ENCODE measurements at regions not wholly inside any gene's neighbourhood (a gene's known extent, or its start where the extent isn't known, plus 50 kb on each side); places are given as distances from the start of the nearest gene placed in this dataset.

DNA sequence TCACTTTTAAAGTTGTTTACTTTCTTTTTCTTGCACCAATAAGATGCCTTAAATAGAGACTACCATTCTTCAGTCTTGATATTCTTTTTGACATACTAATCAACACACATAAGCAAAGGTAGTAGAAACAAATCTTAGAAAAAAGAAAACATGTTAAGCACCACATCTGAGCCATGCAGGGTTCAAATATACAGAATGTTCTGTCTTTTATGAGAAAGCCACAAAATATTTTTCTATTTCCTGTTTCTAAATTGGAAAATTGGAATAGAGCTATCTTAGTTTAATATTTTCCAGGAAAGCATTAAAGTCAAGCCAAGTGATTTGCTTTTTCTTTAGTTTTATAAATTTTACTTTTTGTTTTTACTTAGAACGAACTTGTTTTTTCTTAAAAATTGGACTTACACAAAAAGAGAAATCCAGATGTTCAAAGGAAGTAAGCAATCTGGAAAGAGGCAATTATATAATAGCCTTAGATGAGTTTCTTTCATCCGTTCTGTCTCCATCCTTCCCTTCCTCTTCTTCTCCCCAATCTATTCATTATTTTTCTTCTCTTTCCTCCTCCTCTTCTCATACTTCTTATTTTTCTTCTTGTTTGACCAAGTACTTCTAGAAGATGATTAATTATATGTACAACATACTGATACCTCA is 731.7 kb downstream of the SQOR start:
- in situ Hi-C loops (cut with HindIII; ENCODE audit: low sequenced_read_pairs), result no loop called here

DNA sequence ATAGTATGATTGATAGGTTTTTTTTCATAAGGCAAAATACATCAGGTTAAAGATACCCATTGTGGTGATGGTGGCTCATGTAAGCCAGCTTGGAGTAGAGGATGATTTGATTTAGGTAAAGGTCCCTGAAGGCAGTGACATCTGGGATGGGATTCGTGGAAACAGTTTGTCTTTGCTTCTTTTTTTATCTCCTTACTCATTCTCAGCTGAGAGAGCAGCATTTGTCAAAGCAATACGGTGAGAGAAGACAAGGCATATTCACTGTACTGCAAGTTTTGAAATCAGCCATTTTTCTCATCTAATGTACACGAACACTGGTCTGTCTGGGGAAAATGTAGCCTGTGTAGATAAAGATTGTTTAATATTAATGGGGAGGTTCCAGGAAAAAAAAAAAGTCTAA is 749.1 kb downstream of the SQOR start:
- in situ Hi-C loops (cut with HindIII; ENCODE audit: low sequenced_read_pairs), result no loop called here

DNA sequence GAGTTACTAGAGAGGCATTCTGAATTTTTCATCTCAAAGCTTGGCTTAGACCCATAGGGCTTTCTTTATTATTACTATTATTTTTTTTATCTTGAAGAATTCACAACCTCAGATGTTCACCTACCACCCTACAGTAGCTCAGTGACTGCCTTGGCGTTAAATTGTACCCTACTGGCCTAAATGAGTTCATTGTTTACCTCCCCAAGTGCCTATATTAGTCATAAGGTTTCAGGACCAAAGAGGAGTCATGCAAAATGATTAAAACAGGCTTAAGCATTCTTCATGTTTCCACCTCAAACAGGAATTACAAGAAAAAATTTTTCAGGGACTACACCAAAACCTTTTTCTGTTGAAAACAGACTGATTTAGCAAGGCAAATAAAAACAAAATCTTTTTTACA is 751.5 kb downstream of the SQOR start:
- in situ Hi-C loops (cut with HindIII; ENCODE audit: low sequenced_read_pairs), result no loop called here

DNA sequence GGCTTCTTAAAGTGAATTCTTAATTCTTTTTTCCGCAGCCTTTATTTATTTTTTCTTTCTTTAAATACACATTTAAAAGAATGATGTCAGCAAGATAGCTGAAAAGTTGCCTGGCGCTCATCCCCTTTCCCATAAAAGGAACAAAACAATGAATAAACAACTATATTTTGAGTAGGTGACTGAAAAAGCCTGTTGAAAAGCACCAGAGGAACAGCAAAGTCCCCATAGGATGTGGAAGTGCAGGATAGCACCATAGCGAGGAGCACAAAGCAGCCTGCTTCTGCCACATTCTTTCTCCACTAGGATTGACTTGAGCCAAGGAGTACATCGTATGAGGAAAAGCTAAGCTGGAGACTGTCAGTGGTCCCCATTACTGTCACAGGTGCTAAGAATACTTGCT is 754.9 kb downstream of the SQOR start:
- in situ Hi-C loops (cut with HindIII; ENCODE audit: low sequenced_read_pairs), result no loop called here

DNA sequence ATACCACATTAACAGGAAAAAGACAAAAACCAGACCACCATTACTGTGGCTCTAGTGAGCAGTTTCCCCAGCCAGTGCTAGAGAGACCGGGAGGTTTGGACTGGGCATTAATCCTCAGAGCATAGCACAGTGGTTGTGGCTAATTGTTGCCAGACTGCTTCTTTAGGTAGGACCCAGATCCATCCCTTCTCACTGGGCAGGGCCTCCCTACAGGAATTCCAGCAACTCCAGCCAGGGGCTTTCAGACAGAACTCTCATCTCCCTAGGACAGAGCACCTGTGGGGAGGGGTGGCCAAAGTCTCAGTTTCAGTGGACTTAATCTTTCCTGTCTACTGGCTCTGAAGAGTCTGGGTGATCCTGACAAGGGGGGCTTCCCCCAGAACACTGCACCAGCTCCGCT is 759.6 kb downstream of the SQOR start:
- in situ Hi-C loops (cut with HindIII; ENCODE audit: low sequenced_read_pairs), result no loop called here

DNA sequence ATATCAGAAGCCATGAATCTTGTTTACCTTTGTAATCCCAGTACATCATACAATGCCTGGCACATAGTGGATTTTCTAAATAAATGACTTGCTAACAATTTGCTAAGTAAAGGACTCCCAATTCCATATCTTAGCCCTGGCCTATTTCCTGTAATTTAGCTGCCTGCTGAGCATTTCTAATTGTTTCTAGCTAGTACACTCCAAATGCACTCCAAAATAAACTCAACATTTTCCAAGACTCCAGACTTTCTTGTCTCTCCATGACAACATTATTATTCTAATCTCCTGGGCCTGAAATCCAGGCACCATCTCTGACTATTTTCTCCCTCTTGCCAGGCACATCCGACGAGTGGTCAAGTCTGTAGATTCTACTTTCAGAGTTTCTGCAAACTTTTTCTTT is 773.5 kb downstream of the SQOR start:
- in situ Hi-C loops (cut with HindIII; ENCODE audit: low sequenced_read_pairs), result no loop called here

DNA sequence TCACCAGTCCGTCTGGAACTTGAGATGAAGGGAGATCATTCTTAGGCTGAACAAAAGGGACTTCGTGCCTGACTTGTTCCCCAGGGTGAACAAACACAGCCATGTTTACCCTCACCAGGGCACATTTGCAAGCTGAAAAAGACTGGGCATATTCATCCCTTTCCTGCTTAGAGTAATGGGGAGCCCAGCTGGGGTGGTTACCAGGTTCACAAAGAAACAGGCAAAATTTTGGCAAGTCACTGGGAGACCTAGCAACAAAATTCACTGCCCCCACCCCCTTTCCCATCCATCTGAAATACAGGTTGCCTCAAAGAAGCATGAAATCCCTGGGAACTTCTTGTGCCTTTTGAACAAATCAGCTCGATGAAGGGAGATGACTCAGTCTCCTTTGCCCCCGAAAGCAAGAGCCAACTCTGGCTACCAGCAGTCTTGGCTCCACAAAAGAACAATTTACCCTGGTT is 775.0 kb downstream of the SQOR start:
- in situ Hi-C loops (cut with HindIII; ENCODE audit: low sequenced_read_pairs), result no loop called here

DNA sequence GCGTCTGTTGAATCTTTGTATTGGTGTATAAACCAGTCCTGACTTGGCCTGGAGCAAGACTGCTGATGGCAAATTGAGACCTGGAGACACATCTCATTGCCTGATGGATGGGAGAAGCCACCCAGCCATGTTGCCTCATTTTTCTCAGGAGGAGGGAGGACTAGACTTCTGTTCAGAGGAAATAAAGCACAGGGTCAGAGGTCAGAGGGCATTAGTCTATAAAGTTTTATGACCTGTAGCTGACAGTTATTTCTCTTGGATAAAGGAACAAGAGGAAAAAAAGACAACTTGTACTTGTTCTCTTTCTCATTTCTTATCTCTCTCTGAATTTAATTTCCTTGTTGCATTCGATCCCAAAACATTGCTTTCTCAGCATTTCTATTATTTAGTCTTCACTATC is 775.9 kb downstream of the SQOR start:
- in situ Hi-C loops (cut with HindIII; ENCODE audit: low sequenced_read_pairs), result no loop called here

DNA sequence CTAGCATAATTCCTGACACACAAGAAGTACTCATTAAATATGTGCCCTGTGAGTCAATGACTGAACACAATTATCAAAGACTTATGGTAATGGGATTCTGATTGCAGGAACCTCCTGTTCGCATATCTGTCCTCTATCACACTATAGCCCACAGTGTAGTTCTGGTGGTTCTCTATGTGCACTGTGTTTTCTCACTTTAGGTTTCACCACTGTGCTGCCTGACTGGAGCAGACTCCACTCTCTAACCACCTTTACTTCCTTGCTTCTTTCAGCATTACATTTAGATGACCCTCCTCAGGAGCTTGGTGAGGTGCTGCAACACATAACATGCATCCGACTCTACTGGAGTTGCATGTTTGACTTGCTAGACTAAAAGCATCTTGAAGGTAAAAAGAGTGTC is 777.1 kb downstream of the SQOR start:
- in situ Hi-C loops (cut with HindIII; ENCODE audit: low sequenced_read_pairs), result no loop called here

DNA sequence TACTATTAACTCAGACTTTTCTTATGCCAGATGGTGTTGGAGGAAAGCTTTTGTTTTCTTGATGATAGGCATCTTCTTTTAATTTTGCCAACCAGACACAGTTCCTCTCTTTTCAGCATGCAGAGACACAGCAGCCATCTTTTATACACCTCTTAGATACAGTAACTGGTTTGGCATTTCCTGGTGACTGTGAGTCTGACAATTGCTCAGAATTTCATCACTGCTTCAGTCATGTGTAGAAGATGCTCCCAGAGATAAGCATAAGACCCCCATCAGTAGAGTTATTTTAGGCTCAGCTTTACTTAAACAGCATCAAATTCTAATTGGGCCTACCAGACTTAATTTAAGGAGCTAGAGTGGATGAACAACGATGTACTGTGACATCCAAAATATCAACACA is 779.0 kb downstream of the SQOR start:
- in situ Hi-C loops (cut with HindIII; ENCODE audit: low sequenced_read_pairs), result no loop called here

DNA sequence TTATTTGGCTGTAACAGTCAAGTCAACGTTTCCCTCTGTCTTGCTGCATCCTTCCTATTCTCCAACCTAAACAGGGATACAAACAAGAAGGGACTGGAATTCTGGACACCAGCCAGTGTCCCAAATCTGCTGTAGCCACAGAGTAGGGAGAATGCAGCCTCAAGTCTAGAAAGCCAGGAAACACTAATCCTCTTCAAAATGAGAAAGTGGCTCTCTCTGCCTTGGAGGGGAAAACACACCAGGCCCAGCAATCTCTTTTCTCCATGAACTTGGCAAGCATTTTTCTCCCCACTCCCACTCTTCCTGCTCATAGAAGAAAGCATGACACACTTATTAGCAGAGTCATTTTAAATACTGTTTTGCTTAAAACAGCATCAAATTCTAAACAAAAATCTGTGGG is 781.7 kb downstream of the SQOR start:
- in situ Hi-C loops (cut with HindIII; ENCODE audit: low sequenced_read_pairs), result no loop called here

DNA sequence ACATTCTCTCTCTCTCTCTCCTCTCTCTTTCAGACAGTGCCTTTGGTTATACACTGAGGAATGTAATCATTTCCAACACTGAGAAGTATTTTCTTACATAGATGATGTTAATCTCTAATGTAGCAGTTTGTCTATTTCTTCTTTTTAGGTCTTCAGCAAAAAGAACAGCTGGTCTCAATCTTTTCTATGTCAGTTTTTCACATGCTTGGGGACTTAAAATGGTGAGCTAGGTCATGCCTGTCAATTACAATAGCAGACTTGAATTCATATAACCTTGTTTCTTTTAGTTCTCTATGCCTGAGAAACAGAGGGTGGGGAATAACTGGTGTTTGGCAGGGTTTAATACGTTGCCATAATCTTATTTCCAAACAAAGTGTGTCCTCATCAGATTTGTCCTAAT is 786.2 kb downstream of the SQOR start:
- in situ Hi-C loops (cut with HindIII; ENCODE audit: low sequenced_read_pairs), result no loop called here

DNA sequence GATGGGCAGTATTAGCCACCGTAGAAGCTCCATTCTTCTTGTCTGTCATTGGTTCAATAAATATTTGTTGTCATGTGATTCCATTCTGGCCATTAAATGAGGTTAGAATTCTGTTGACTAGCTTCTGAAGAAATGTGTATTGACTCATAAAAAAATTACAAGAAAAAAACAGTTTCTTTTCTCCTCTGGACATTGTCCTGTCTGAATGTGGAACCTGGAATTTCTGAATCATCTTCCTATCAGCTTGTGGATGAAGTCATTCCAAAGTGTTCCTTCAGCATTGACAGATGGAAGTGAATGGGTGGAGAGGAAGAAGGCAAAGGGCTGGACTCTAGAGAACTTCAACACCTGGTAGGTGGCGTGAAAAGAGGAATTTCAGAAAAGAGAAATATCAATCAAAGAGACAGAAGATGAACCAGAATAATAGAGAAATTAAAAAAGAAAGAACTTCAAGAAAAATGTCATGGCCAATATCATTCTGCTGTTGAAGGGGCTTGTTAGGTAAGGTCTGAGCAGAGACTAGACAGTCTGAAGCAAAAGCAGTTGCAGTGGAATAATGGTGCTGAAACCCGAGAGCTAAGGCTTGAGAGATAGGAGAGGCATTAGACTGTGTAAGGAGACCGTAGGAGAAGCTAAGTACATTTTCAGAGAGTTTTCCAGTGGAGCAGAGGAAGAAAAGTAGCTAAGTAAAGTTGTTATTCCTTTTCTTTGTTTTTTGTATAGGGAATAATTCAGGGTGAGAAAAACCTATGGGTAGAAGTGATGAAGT is 806.6 kb downstream of the SQOR start:
- in situ Hi-C loops (cut with HindIII; ENCODE audit: low sequenced_read_pairs), result no loop called here

DNA sequence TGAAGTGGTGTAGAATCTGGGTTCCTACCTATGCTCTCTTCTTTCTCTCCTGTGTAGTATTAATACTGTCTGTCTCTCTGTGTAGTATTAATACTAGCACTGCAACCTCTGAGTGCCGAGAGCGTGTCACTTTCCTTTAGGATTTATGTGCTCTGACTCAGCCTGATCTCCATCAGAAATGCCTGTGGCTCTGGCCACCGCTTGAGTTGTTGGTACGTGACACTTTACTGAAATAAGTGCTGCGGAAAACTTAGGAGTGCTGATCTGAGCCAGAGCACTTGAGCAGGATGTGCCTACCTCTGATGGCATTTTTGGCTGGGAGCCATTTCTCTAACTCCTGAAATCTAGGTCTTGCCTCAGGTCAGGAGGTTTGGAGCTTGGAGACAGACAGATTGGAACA is 807.4 kb downstream of the SQOR start:
- in situ Hi-C loops (cut with HindIII; ENCODE audit: low sequenced_read_pairs), result no loop called here

DNA sequence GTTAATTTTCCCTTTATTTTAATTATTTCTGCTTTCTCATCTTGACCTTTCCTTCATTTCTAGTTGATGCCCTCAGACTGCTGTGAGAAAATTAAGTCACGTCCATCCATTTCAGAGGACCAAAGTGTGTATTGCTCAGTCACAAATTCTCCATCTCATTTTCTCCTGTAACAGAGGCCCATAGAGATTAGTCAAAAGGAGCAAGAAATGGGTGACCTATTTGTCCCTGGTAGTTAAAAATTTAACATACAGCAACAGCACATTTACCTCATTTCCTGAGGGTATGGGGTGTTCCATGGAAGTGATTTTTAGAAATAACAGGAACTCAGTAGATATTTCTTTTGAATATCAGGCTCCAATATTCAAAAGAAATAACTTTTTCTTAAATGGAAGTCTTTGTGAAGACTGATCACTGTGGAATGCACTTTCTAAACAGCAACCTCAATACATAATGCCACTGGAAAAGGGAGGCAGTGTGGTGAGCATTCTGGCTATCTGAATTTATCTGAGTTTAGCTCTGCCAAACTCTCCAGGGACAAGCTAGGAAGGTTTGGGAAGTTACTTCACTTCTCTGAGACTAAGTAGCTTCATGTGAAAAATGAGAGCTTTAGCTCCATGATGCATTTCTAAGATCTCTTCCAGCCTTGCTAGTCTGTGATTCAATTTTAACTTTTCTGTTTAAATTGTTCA is 808.2 kb downstream of the SQOR start:
- in situ Hi-C loops (cut with HindIII; ENCODE audit: low sequenced_read_pairs), result no loop called here

DNA sequence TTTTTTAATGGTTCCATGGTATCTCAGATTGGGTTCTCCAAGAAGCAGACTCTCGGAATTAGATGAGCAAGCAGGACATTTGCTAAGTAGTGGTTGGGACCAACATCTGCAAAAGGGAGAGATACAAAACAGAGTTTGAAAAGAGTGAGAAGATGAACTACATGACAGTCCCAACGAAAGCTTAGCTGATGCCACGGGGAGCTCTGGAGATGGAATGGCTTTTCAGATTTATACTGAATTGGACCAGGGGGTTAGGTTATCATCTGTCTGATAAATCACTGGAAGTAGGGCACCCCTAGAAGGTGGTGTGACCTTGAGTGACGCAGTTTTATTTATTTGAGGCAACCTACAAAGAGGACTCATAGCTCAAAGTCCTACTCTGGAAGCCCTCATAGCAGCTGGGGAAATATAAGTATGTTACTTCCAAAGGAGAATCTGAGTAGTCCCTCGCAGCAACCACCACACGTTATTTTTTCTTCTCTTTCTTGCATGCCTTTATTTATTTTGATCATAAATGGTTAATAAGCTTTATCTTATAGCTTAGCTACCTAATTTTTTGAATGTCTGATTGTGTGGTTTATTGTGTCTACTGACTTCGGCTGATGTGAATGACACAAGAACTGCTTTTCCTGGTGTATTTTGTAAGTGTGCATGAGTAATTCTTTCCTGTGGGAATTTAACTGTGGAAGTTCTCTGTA is 815.4 kb downstream of the SQOR start:
- in situ Hi-C loops (cut with HindIII; ENCODE audit: low sequenced_read_pairs), result no loop called here

DNA sequence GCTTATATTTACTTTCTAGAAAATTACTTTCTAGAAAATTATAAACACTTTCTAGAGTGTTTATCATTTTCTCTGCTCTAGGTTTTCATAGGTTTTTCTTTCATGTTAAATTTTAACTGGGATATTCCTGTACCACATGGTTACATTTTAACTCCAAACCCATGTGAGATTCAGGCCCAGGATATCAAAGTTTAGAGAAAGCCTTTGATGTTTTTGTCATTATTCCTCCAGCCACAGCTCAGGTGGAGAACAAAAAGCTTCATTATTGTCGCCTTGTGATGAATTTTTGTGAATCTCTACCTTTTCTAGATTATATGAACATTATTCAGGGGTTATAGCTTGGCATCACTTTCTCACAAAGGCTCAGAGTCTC is 816.0 kb downstream of the SQOR start:
- in situ Hi-C loops (cut with HindIII; ENCODE audit: low sequenced_read_pairs), result no loop called here

DNA sequence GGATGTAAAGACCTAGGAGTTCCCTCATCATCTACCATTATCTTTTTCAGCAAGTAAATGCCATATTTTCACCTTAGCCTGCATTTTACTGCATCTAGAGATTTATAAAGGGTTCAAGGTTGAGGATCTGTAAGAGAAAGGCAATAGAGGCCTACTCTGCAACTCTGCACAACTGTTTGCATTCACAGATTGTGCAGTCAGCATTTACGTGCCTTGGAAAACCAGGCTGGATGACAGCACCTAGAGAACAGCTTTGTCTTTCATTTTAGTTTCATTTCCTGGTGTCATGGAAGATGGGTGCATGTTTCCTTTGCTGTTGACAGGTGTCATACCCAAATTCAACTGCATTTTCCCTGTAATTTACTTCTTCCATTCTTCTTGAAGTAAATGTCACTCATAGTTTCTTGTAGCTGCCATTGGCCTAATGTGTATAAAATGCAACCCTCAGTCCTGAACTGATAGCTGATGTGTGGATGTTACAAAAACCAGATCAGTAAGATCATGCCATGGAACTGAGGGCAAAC is 817.5 kb downstream of the SQOR start:
- in situ Hi-C loops (cut with HindIII; ENCODE audit: low sequenced_read_pairs), result no loop called here

DNA sequence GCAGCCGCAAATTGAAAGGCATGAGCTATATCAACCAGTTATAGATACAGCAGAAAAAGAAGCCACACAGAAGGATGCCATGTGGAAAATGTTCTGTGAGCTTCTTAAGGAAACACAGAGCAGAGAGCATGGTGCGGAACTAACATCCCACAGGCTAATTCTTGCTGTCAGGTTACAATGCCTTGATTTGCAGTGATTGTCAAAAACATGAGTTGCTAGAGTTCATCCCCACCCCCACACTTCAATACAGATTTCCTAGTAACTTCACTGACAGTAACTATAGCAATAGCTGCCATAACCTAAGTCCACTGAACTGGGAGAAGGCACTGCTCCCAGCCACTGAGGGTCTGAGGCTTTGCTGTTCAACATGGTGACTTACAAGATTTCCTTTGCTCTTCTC is 821.6 kb downstream of the SQOR start:
- in situ Hi-C loops (cut with HindIII; ENCODE audit: low sequenced_read_pairs), result no loop called here

DNA sequence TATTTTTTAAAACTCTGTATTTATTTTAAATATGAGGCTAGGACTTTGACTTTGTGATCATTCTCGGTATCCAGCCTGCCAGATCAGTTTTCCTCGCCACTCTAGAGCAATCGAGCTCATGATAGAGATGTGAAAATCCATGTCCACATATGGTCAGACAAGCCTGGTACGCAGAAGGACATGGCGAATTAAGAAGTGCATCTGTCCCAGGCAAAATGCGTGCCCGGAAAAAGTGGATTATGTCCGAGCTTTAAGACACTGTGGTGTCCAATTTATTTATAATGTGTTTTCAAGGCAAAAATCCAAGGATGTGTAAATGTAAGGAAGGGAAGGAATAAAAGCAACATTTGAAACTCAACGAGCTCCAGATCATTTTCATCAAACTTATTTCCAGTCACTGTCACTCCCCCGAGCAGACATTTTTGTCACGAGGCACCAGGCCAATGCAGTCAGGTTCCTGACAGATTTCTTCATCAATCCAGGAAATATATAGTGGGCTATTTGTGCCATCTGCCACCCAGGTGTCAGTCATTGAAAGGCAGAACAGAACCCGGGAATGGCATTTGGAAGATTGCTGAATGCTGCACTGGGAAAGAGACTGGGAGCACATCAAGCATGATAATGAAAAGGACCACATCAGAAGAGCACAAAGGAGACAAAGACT is 825.7 kb downstream of the SQOR start:
- in situ Hi-C loops (cut with HindIII; ENCODE audit: low sequenced_read_pairs), result no loop called here

DNA sequence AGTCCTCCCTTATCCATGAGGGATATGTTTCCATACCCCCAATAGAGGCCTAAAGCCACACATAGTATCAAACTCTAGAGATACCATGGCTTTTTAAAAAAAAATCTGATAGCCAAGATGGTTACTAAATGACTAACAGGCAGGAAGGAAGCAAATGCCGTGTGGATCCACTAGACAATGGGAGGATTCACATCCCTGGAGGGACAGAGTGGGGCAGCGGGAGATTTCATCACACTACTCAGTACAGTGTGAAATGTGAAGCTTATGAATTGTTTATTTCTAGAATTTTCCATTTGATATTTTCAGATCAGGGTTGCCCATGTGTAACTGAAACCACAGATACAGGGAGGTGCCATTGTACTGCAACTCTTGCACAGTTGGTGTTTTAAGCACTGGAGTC is 826.6 kb downstream of the SQOR start:
- in situ Hi-C loops (cut with HindIII; ENCODE audit: low sequenced_read_pairs), result no loop called here
